ENCODE measurements at regions not wholly inside any gene's neighbourhood (a gene's known extent, or its start where the extent isn't known, plus 50 kb on each side); places are given as distances from the start of the nearest gene placed in this dataset.
A peak's percentile ranks its signal among the peaks of the same experiment; 100 is the strongest.

GRCh38 chr15:23910030-23910429 lies 222.9 kb upstream of the NDN start:
- Mint-ChIP-seq H3K4me1 (peaks cover 7 to 9% of the 10 kb centered on the region in 2 experiments), H3K9me3 (peaks cover 52 to 64% of the 10 kb centered on the region in 2 experiments), H3K36me3 (ENCODE audit: insufficient read depth in 1 of 3, low read depth in 3 of 3) (peaks cover 0 to 2% (median 0%) of the 10 kb centered on the region in 3 experiments; a peak in 3 of 7 replicates), H3K4me3 (no peak overlapping the region), H3K27me3 (ENCODE audit: low read depth) (no peaks in the 10 kb centered on the region; the same call in 1 of the 2 replicates), H3K27ac (no peak overlapping the region)
- Histone ChIP-seq H3K79me1 (ENCODE audit: insufficient read depth, low read depth, low read length, poor library complexity, severe bottlenecking) (no peaks in the 10 kb centered on the region), H2BK5ac (ENCODE audit: insufficient read length, low read length) (no peak overlapping the region), H3K23me2 (ENCODE audit: insufficient read length, low read depth, low read length, poor library complexity, severe bottlenecking) (no peaks in the 10 kb centered on the region), H3K14ac (ENCODE audit: insufficient read depth, low read length) (no peak overlapping the region), H3K4ac (ENCODE audit: low read depth, low read length) (no peak overlapping the region), H3K4me2 (ENCODE audit: insufficient read depth, insufficient read length, low read length) (no peak overlapping the region), H4K20me1 (ENCODE audit: control insufficient read depth, insufficient read depth, insufficient read length) (no peaks in the 10 kb centered on the region), H4K91ac (ENCODE audit: insufficient read length, low read depth, low read length) (no peak overlapping the region), H2BK120ac (ENCODE audit: low read depth, low read length, poor library complexity, severe bottlenecking) (no peak overlapping the region), H3K18ac (ENCODE audit: insufficient read length, low read depth, low read length) (no peak overlapping the region), H4K5ac (ENCODE audit: insufficient read length, low read depth, low read length) (no peak overlapping the region), H2AK5ac (ENCODE audit: insufficient read length, low read length) (no peak overlapping the region), H3K9me3 (ENCODE audit: control insufficient read depth, low read depth, low read length) (peaks cover 25% of the 10 kb centered on the region), H3T11ph (ENCODE audit: low read length) (no peak overlapping the region), H3K23ac (ENCODE audit: insufficient read length, low read depth, low read length) (no peak overlapping the region), H4K8ac (replicated peaks; ENCODE audit: insufficient read length, low read depth, low read length) (no peak overlapping the region), H2AFZ (ENCODE audit: low read length) (no peak overlapping the region), H3K4me1 (ENCODE audit: insufficient read depth, low read length) (no peaks in the 10 kb centered on the region; the same call in 1 of the 2 replicates), H3K56ac (ENCODE audit: insufficient read length, low read depth, low read length) (no peak overlapping the region), H3K9ac (ENCODE audit: extremely low read depth, insufficient read length, low read length) (no peak overlapping the region), H2BK15ac (ENCODE audit: low read depth, low read length) (no peak overlapping the region), H2BK20ac (ENCODE audit: low read depth, low read length, poor library complexity, severe bottlenecking) (no peak overlapping the region), H3K27ac (ENCODE audit: insufficient read length, low read depth, low read length) (no peak overlapping the region), H2BK12ac (ENCODE audit: insufficient read length, low read depth, low read length) (no peak overlapping the region), H3K79me2 (ENCODE audit: insufficient read depth, low read length) (no peaks in the 10 kb centered on the region), H3K27me3 (ENCODE audit: insufficient read depth, low read length) (no peaks in the 10 kb centered on the region)
- no CpG with 5 or more reads among the region's 2 CpGs for WGBS (ENCODE audit: extremely low coverage, insufficient read length, low lambda C conversion rate)
- TF ChIP-seq CTCF (conservative IDR thresholded peaks at IDR 0.05): peak; percentile 22; the same call in 1 of the 3 replicates
- DNase-seq: no peak
